ENCODE measurements at regions not wholly inside any gene's neighbourhood (a gene's known extent, or its start where the extent isn't known, plus 50 kb on each side); places are given as distances from the start of the nearest gene placed in this dataset.
"Not testable (repeated sequence)": the region's sequence is repeated elsewhere in the genome, so short reads cannot be mapped to it uniquely, and the experiment has no call there.

GRCh38 chr20:22734946-22735647 lies 150.7 kb upstream of the FOXA2 start:
- H3K4me3 ChIP-seq (ENCODE audit: insufficient read depth, low read depth, low read length); H2BK120ac ChIP-seq (ENCODE audit: low read depth, low read length); H2AK9ac ChIP-seq (replicated peaks; ENCODE audit: low read depth, low read length, poor library complexity); H2BK15ac ChIP-seq (ENCODE audit: low read depth, low read length); H3K18ac ChIP-seq (ENCODE audit: low read depth, low read length); H3K4me1 ChIP-seq (ENCODE audit: control insufficient read depth, insufficient read depth, low read length); H4K5ac ChIP-seq (ENCODE audit: low read depth, low read length); BruUV-seq (replicated peaks); H4K8ac ChIP-seq (ENCODE audit: low read depth in 2 of 2, low read length in 2 of 2); in situ Hi-C loops (cut with MboI; ENCODE audit: low sequenced_read_pairs); H3K56ac ChIP-seq (ENCODE audit: extremely low read depth, insufficient read depth, low read length); H3K27ac ChIP-seq (ENCODE audit: insufficient read depth, low read length); H2AK5ac ChIP-seq (ENCODE audit: low read depth, low read length); DNase-seq; H3K23ac ChIP-seq (ENCODE audit: low read depth, low read length); H3K14ac ChIP-seq (replicated peaks; ENCODE audit: low read depth, low read length); ATAC-seq (ENCODE audit: low read depth); H4K91ac ChIP-seq (ENCODE audit: insufficient read depth, low read depth, low read length); POLR2A ChIA-PET (ENCODE audit: unreplicated experiment); H2BK5ac ChIP-seq (ENCODE audit: low read depth, low read length, poor library complexity, severe bottlenecking); H3K4me2 ChIP-seq (ENCODE audit: low read depth, low read length); H4K20me1 ChIP-seq (ENCODE audit: insufficient read depth, low read length); H3K9ac ChIP-seq (ENCODE audit: low read depth, low read length); H3K79me1 ChIP-seq (ENCODE audit: low read depth in 1 of 2, low read length in 2 of 2); H2AFZ ChIP-seq (replicated peaks; ENCODE audit: low read length, poor library complexity); dilution Hi-C loops (cut with HindIII; ENCODE audit: low sequenced_read_pairs, unreplicated experiment); CTCF ChIA-PET; intact Hi-C loops (cut with micrococcal nuclease); H3K9me1 ChIP-seq (ENCODE audit: insufficient read depth, low read length); H3K27me3 ChIP-seq (ENCODE audit: control insufficient read depth, insufficient read depth, low read length); H3K36me3 ChIP-seq (ENCODE audit: control insufficient read depth, insufficient read depth, low read length); H2BK20ac ChIP-seq (ENCODE audit: low read depth, low read length); H3K9me3 ChIP-seq (ENCODE audit: control insufficient read depth, insufficient read depth, low read length); H3K4ac ChIP-seq (ENCODE audit: low read depth, low read length): not testable (repeated sequence)
- WGBS, 2 experiments (ENCODE audit: extremely low coverage in 2 of 2, insufficient read length in 1 of 2), result 67% methylated on average over 1 of the region's 9 CpGs; no CpG with 5 or more reads in 1 of the 2 experiments
- TF ChIP-seq CTCF (conservative IDR thresholded peaks at IDR 0.05; ENCODE audit: low read depth, low read length), result peak; percentile 21; the same call in 1 of the 2 replicates
